ENCODE measurements at regions not wholly inside any gene's neighbourhood (a gene's known extent, or its start where the extent isn't known, plus 50 kb on each side); places are given as distances from the start of the nearest gene placed in this dataset.

DNA sequence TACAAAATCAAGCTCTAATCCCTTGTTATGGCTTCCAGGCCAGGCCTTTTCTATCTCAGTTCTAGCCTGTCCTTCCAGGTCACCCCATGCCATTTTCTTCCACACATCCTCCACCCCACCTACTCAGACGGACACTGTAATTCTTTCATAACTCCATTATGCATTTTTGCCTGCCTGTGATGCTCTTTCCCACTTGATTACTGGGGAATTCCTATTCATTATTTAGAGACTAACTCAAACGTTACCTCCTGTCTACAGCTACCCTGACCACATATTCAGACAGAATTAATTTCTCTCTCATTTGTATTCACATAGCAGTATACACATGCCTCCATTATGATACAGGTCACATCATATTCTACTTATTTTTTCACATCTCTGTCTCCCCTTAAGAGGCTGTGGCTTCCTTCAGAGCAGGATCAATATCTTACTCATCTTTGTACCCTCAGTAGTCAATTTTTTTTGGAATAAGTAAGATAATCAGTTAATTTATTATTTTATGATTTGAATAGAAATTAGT lies 156.5 kb upstream of the ZC3H12C start:
- TF ChIP-seq EZH2 (IDR thresholded peaks at IDR 0.05) (no peak), CTCF (IDR thresholded peaks at IDR 0.05) (no peak), EZH2phosphoT487 (IDR thresholded peaks at IDR 0.05) (no peak)
